GM18519 (cell line): ENCODE measurements at regions not wholly inside any gene's neighbourhood (a gene's known extent, or its start where the extent isn't known, plus 50 kb on each side); places are given as distances from the start of the nearest gene placed in this dataset.

Source experiments
- ATAC-seq: cut with Tn5 transposase; IDR thresholded peaks from one replicate; pipeline ENCODE4 v1.9.1; 2021; ENCODE audit warnings: mild to moderate bottlenecking, moderate library complexity; ENCODE audit not compliant: unreplicated experiment, low FRiP score

- no peak for ATAC-seq
These were observed 133.8 kb downstream of the GMNC start for GRCh38 chr3:190728574-190729246.

- no peak for ATAC-seq
These were observed 140.2 kb downstream of the GMNC start for GRCh38 chr3:190722181-190722905.

- peak; percentile 91 for ATAC-seq
These were observed 141.2 kb downstream of the GMNC start for GRCh38 chr3:190721330-190721729.

DNA sequence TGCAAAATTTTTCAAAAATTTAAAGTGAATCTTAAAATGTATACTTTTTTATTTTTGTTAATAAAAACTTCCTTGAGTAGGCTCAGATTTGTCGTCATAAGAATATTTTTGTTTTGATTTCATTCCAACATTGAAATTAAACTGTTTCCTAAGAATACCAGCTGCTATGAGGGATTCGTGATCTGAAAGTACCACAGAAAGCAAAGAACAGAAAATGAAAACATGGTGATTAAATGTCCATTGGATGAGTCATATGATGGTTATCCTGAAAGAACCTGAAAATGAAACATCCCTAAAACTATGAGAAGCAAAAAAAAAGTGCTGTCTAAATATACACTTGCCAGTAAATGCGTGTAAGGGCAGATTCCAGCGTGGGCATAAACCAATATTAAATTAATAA lies 143.8 kb downstream of the GMNC start:
- no peak for ATAC-seq

DNA sequence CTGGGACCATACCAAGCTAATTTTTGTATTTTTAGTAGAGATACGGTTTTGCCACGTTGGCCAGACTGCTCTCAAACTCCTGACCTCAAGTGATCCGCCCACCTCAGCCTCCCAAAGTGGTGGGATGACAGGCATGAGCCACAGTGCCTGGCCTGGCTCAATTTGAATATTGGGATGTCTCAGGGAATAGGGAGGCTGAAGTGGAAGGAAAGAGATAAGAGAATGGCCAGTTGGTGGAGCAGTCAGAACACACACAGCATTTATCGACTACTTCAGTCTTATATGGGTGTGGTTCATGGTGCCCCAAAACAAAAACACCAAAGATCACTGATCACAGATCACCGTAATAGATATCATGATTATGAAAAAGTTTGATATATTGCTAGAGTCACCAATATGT lies 144.4 kb downstream of the GMNC start:
- no peak for ATAC-seq

DNA sequence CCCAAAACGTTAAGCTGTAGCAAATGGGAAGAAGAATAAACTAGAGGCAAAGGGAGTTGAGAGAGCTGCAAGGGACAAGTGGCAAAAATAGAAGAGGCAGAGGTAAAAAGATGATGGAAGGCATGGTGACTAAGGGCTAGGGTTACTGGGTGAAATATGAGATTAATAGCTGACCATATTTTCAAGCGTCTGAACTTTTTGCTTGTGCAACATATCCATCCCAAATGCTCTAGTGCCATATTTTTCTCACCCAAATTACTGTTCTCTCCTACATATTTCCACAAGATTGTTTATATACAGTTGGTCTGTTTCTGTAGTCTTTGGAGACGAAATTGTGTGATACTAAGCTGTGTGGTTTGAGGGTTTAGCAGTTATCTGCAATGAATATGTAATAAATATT lies 145.5 kb downstream of the GMNC start:
- ATAC-seq: no peak

DNA sequence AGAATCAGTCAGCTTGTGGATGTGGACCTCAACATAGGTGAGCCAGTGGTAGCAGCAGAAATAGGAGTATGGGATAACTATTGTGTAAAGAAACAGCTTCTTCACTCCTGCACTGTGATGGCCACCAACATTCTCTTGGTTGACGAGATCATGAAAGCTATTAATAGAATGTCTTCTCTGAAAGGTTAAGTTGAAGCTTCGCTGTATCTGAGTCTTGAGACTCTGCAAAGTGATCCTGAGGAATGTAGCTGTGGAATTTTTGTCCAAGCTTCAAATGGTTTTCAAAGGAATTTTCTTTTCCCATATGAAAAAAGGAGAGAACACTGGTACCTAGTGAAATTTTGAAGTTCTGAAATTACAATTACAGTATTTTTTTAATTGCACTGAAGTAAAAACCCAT lies 146.3 kb downstream of the GMNC start:
- ATAC-seq: no peak

DNA sequence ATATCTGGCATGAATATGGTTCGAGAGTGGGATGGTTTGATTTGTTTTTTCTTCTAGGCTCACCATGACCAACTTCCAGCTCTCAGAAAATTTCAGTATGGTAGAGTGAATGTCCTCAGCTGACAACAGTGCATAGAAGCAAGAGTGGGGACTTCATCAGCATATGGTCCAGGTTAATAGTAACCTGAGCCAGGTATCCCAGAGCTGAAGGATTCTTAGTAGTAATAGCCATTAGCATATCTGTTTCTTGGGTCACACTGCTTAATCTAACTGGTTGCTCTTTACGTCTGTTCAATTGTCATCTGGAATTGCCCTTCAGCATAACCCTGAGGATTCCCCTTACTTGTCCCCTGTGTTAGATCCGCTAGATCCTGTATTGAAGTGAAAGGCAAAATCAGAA lies 151.8 kb downstream of the GMNC start:
- ATAC-seq: no peak

DNA sequence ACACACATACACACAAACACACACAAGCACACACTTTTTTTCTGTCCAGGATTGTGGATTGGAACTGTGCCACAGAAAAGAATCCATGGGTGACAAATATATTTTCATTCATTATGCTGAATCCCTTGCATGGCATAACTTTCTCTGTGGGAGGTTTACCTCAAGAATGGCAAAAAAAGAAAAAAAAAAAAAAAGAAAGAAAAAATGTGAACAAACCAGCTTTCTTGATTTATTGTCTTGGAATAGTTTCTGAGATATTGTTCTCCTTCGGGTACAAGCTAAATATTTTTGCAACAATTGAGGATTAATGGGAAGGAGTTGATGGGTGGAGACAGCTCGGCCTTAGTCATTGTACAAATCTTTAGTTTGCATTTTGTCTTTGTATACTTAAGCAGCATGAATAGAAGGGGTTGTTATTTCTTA lies 153.1 kb downstream of the GMNC start:
- ATAC-seq: no peak
